ENCODE measurements at regions not wholly inside any gene's neighbourhood (a gene's known extent, or its start where the extent isn't known, plus 50 kb on each side); places are given as distances from the start of the nearest gene placed in this dataset.

- no peaks in the 10 kb centered on the region for H3K4me1 ChIP-seq (ENCODE audit: control insufficient read depth, insufficient read depth, low read length, poor library complexity, severe bottlenecking)
- H3K4me3 ChIP-seq (ENCODE audit: extremely low read depth, insufficient read depth, low read length, poor library complexity, severe bottlenecking): no peak overlapping the region
- no peaks in the 10 kb centered on the region for H3K36me3 ChIP-seq (ENCODE audit: control insufficient read depth, insufficient read depth, low read length)
- no peak overlapping the region for H3K27ac ChIP-seq (ENCODE audit: low read depth, low read length, severe bottlenecking)
- H3K9me3 ChIP-seq (ENCODE audit: control insufficient read depth, low read length): no peaks in the 10 kb centered on the region
- no CpG with 5 or more reads among the region's 1 CpG for WGBS, 2 experiments (ENCODE audit: insufficient coverage in 2 of 2)
Observed at GRCh38 chr9:118463419-118463818, 759.2 kb downstream of the TLR4 start.

GRCh38 chr9:118473521-118473920, 769.3 kb downstream of the TLR4 start:
- no peaks in the 10 kb centered on the region for H3K4me1 ChIP-seq (ENCODE audit: control insufficient read depth, insufficient read depth, low read length, poor library complexity, severe bottlenecking)
- H3K27ac ChIP-seq (ENCODE audit: low read depth, low read length, severe bottlenecking): no peak overlapping the region
- no CpG with 5 or more reads among the region's 1 CpG for WGBS, 2 experiments (ENCODE audit: insufficient coverage in 2 of 2)

GRCh38 chr9:118478752-118479151, 774.5 kb downstream of the TLR4 start:
- Histone ChIP-seq H3K9me3 (ENCODE audit: control insufficient read depth, low read length) (no peaks in the 10 kb centered on the region), H3K4me1 (ENCODE audit: control insufficient read depth, insufficient read depth, low read length, poor library complexity, severe bottlenecking) (no peaks in the 10 kb centered on the region), H3K27ac (ENCODE audit: low read depth, low read length, severe bottlenecking) (no peak overlapping the region), H3K36me3 (ENCODE audit: control insufficient read depth, insufficient read depth, low read length) (no peaks in the 10 kb centered on the region), H3K4me3 (ENCODE audit: extremely low read depth, insufficient read depth, low read length, poor library complexity, severe bottlenecking) (no peak overlapping the region)
- no CpG with 5 or more reads among the region's 1 CpG for WGBS, 2 experiments (ENCODE audit: insufficient coverage in 2 of 2)

More at GRCh38 chr9:118473521-118473920, 769.3 kb downstream of the TLR4 start:
- no peak overlapping the region for H3K4me3 ChIP-seq (ENCODE audit: extremely low read depth, insufficient read depth, low read length, poor library complexity, severe bottlenecking)
- H3K9me3 ChIP-seq (ENCODE audit: control insufficient read depth, low read length): no peaks in the 10 kb centered on the region
- H3K36me3 ChIP-seq (ENCODE audit: control insufficient read depth, insufficient read depth, low read length): no peaks in the 10 kb centered on the region

GRCh38 chr9:118482306-118482705, 778.1 kb downstream of the TLR4 start:
- Histone ChIP-seq H3K4me3 (ENCODE audit: extremely low read depth, insufficient read depth, low read length, poor library complexity, severe bottlenecking) (no peak overlapping the region), H3K27ac (ENCODE audit: low read depth, low read length, severe bottlenecking) (no peak overlapping the region), H3K9me3 (ENCODE audit: control insufficient read depth, low read length) (no peaks in the 10 kb centered on the region), H3K4me1 (ENCODE audit: control insufficient read depth, insufficient read depth, low read length, poor library complexity, severe bottlenecking) (no peaks in the 10 kb centered on the region), H3K36me3 (ENCODE audit: control insufficient read depth, insufficient read depth, low read length) (no peaks in the 10 kb centered on the region)
- WGBS, 2 experiments (ENCODE audit: insufficient coverage in 2 of 2): 80 to 83% methylated on average over 1 of the region's 1 CpG

GRCh38 chr9:118483677-118484076, 779.5 kb downstream of the TLR4 start:
- H3K4me3 ChIP-seq (ENCODE audit: extremely low read depth, insufficient read depth, low read length, poor library complexity, severe bottlenecking): no peak overlapping the region
- no peaks in the 10 kb centered on the region for H3K9me3 ChIP-seq (ENCODE audit: control insufficient read depth, low read length)
- 71% methylated on average over 1 of the region's 2 CpGs; no CpG with 5 or more reads in 1 of the 2 experiments for WGBS, 2 experiments (ENCODE audit: insufficient coverage in 2 of 2)
- no peaks in the 10 kb centered on the region for H3K36me3 ChIP-seq (ENCODE audit: control insufficient read depth, insufficient read depth, low read length)
- no peaks in the 10 kb centered on the region for H3K4me1 ChIP-seq (ENCODE audit: control insufficient read depth, insufficient read depth, low read length, poor library complexity, severe bottlenecking)
- no peak overlapping the region for H3K27ac ChIP-seq (ENCODE audit: low read depth, low read length, severe bottlenecking)

- WGBS, 2 experiments (ENCODE audit: insufficient coverage in 2 of 2): no CpG with 5 or more reads among the region's 1 CpG
- Histone ChIP-seq H3K36me3 (ENCODE audit: control insufficient read depth, insufficient read depth, low read length) (no peaks in the 10 kb centered on the region), H3K27ac (ENCODE audit: low read depth, low read length, severe bottlenecking) (no peak overlapping the region), H3K9me3 (ENCODE audit: control insufficient read depth, low read length) (no peaks in the 10 kb centered on the region), H3K4me3 (ENCODE audit: extremely low read depth, insufficient read depth, low read length, poor library complexity, severe bottlenecking) (no peak overlapping the region), H3K4me1 (ENCODE audit: control insufficient read depth, insufficient read depth, low read length, poor library complexity, severe bottlenecking) (no peaks in the 10 kb centered on the region)
Observed at GRCh38 chr9:118503236-118503635, 799.0 kb downstream of the TLR4 start.

GRCh38 chr9:118510711-118511110, 806.5 kb downstream of the TLR4 start:
- H3K4me3 ChIP-seq (ENCODE audit: extremely low read depth, insufficient read depth, low read length, poor library complexity, severe bottlenecking): no peak overlapping the region
- H3K27ac ChIP-seq (ENCODE audit: low read depth, low read length, severe bottlenecking): no peak overlapping the region
- no CpG with 5 or more reads among the region's 4 CpGs for WGBS, 2 experiments (ENCODE audit: insufficient coverage in 2 of 2)
- no peaks in the 10 kb centered on the region for H3K4me1 ChIP-seq (ENCODE audit: control insufficient read depth, insufficient read depth, low read length, poor library complexity, severe bottlenecking)
- no peaks in the 10 kb centered on the region for H3K36me3 ChIP-seq (ENCODE audit: control insufficient read depth, insufficient read depth, low read length)
- H3K9me3 ChIP-seq (ENCODE audit: control insufficient read depth, low read length): no peaks in the 10 kb centered on the region

GRCh38 chr9:118515947-118516346, 811.7 kb downstream of the TLR4 start:
- Histone ChIP-seq H3K9me3 (ENCODE audit: control insufficient read depth, low read length) (no peaks in the 10 kb centered on the region), H3K36me3 (ENCODE audit: control insufficient read depth, insufficient read depth, low read length) (no peaks in the 10 kb centered on the region), H3K4me3 (ENCODE audit: extremely low read depth, insufficient read depth, low read length, poor library complexity, severe bottlenecking) (no peak overlapping the region), H3K27ac (ENCODE audit: low read depth, low read length, severe bottlenecking) (no peak overlapping the region), H3K4me1 (ENCODE audit: control insufficient read depth, insufficient read depth, low read length, poor library complexity, severe bottlenecking) (no peaks in the 10 kb centered on the region)
- WGBS, 2 experiments (ENCODE audit: insufficient coverage in 2 of 2): 80% methylated on average over 3 of the region's 5 CpGs; no CpG with 5 or more reads in 1 of the 2 experiments

- no peaks in the 10 kb centered on the region for H3K36me3 ChIP-seq (ENCODE audit: control insufficient read depth, insufficient read depth, low read length)
- no peaks in the 10 kb centered on the region for H3K4me1 ChIP-seq (ENCODE audit: control insufficient read depth, insufficient read depth, low read length, poor library complexity, severe bottlenecking)
- 80% methylated on average over 1 of the region's 3 CpGs; no CpG with 5 or more reads in 1 of the 2 experiments for WGBS, 2 experiments (ENCODE audit: insufficient coverage in 2 of 2)
- no peak overlapping the region for H3K27ac ChIP-seq (ENCODE audit: low read depth, low read length, severe bottlenecking)
- no peak overlapping the region for H3K4me3 ChIP-seq (ENCODE audit: extremely low read depth, insufficient read depth, low read length, poor library complexity, severe bottlenecking)
- H3K9me3 ChIP-seq (ENCODE audit: control insufficient read depth, low read length): no peaks in the 10 kb centered on the region
Observed at GRCh38 chr9:118521261-118521660, 817.1 kb downstream of the TLR4 start.

GRCh38 chr9:118522093-118523028, 818.2 kb downstream of the TLR4 start:
- Histone ChIP-seq H3K4me3 (ENCODE audit: extremely low read depth, insufficient read depth, low read length, poor library complexity, severe bottlenecking) (no peak overlapping the region), H3K27ac (ENCODE audit: low read depth, low read length, severe bottlenecking) (no peak overlapping the region), H3K9me3 (ENCODE audit: control insufficient read depth, low read length) (no peaks in the 10 kb centered on the region), H3K36me3 (ENCODE audit: control insufficient read depth, insufficient read depth, low read length) (no peaks in the 10 kb centered on the region), H3K4me1 (ENCODE audit: control insufficient read depth, insufficient read depth, low read length, poor library complexity, severe bottlenecking) (no peaks in the 10 kb centered on the region)
- WGBS, 2 experiments (ENCODE audit: insufficient coverage in 2 of 2): 58 to 59% methylated on average over 3 to 4 of the region's 9 CpGs

GRCh38 chr9:118527261-118527660, 823.1 kb downstream of the TLR4 start:
- Histone ChIP-seq H3K4me1 (ENCODE audit: control insufficient read depth, insufficient read depth, low read length, poor library complexity, severe bottlenecking) (no peaks in the 10 kb centered on the region), H3K4me3 (ENCODE audit: extremely low read depth, insufficient read depth, low read length, poor library complexity, severe bottlenecking) (no peak overlapping the region), H3K36me3 (ENCODE audit: control insufficient read depth, insufficient read depth, low read length) (no peaks in the 10 kb centered on the region), H3K27ac (ENCODE audit: low read depth, low read length, severe bottlenecking) (no peak overlapping the region), H3K9me3 (ENCODE audit: control insufficient read depth, low read length) (no peaks in the 10 kb centered on the region)
- no CpG with 5 or more reads among the region's 1 CpG for WGBS, 2 experiments (ENCODE audit: insufficient coverage in 2 of 2)
